ENCODE measurements at regions not wholly inside any gene's neighbourhood (a gene's known extent, or its start where the extent isn't known, plus 50 kb on each side); places are given as distances from the start of the nearest gene placed in this dataset.

- H3K9me2 ChIP-seq (ENCODE audit: insufficient read depth, low read length), result no peaks in the 10 kb centered on the region
- no peak overlapping the region for H3K4me2 ChIP-seq (ENCODE audit: low read length)
- no peak overlapping the region for H3K4me3 ChIP-seq (ENCODE audit: low read length)
- H3K36me3 ChIP-seq (ENCODE audit: insufficient read depth, low read length), result no peaks in the 10 kb centered on the region
- no peaks in the 10 kb centered on the region for H3K79me2 ChIP-seq (replicated peaks; ENCODE audit: insufficient read depth, low read length)
- no peaks in the 10 kb centered on the region for H4K20me1 ChIP-seq (ENCODE audit: insufficient read depth)
- H3K27me3 ChIP-seq (ENCODE audit: insufficient read depth, low read depth, low read length), result no peaks in the 10 kb centered on the region
- H3K27ac ChIP-seq (ENCODE audit: low read length), result no peak overlapping the region
- no peaks in the 10 kb centered on the region for H3K9me3 ChIP-seq (ENCODE audit: low read length)
- H3F3A ChIP-seq (ENCODE audit: insufficient read depth, low read length, poor library complexity, severe bottlenecking), result no peaks in the 10 kb centered on the region
- TF ChIP-seq REST (IDR thresholded peaks at IDR 0.05; ENCODE audit: borderline replicate concordance) (no peak), RAD21 (conservative IDR thresholded peaks at IDR 0.05) (no peak), EP300 (conservative IDR thresholded peaks at IDR 0.05; ENCODE audit: poor library complexity, severe bottlenecking) (no peak), CTCF (IDR thresholded peaks at IDR 0.05; ENCODE audit: poor library complexity, severe bottlenecking) (no peak), SMC3 (conservative IDR thresholded peaks at IDR 0.05; ENCODE audit: poor library complexity) (no peak), MXI1 (conservative IDR thresholded peaks at IDR 0.05; ENCODE audit: poor library complexity, severe bottlenecking) (no peak), EZH2 (IDR thresholded peaks at IDR 0.05; ENCODE audit: borderline replicate concordance, insufficient read depth, low read length, poor library complexity, severe bottlenecking) (no peak), TAF1 (IDR thresholded peaks at IDR 0.05; ENCODE audit: low read depth) (no peak), POLR2AphosphoS5 (IDR thresholded peaks at IDR 0.05) (no peak)
- H3K9ac ChIP-seq (ENCODE audit: low read length), result no peak overlapping the region
- no peak overlapping the region for H2AFZ ChIP-seq (ENCODE audit: low read depth, low read length)
Measured at GRCh38 chr9:89719202-89719601, 114.4 kb downstream of the GADD45G start.

GRCh38 chr9:89720696-89721175 is 115.9 kb downstream of the GADD45G start:
- H3K4me2 ChIP-seq (ENCODE audit: low read length), result no peak overlapping the region
- H3K9me2 ChIP-seq (ENCODE audit: insufficient read depth, low read length), result no peaks in the 10 kb centered on the region
- no peak overlapping the region for H3K27ac ChIP-seq (ENCODE audit: low read length)
- no peaks in the 10 kb centered on the region for H4K20me1 ChIP-seq (ENCODE audit: insufficient read depth)
- H3F3A ChIP-seq (ENCODE audit: insufficient read depth, low read length, poor library complexity, severe bottlenecking), result no peaks in the 10 kb centered on the region
- H3K4me3 ChIP-seq (ENCODE audit: low read length), result no peak overlapping the region
- H2AFZ ChIP-seq (ENCODE audit: low read depth, low read length), result no peak overlapping the region
- H3K9me3 ChIP-seq (ENCODE audit: low read length), result no peaks in the 10 kb centered on the region
- no peak overlapping the region for H3K9ac ChIP-seq (ENCODE audit: low read length)
- H3K79me2 ChIP-seq (replicated peaks; ENCODE audit: insufficient read depth, low read length), result no peaks in the 10 kb centered on the region
- no peaks in the 10 kb centered on the region for H3K27me3 ChIP-seq (ENCODE audit: insufficient read depth, low read depth, low read length)
- no peak for TF ChIP-seq EZH2 (IDR thresholded peaks at IDR 0.05; ENCODE audit: borderline replicate concordance, insufficient read depth, low read length, poor library complexity, severe bottlenecking)
- TF ChIP-seq EP300 (conservative IDR thresholded peaks at IDR 0.05; ENCODE audit: poor library complexity, severe bottlenecking), result no peak
- H3K36me3 ChIP-seq (ENCODE audit: insufficient read depth, low read length), result no peaks in the 10 kb centered on the region
